ES-I3 (cell line): ENCODE measurements at regions not wholly inside any gene's neighbourhood (a gene's known extent, or its start where the extent isn't known, plus 50 kb on each side); places are given as distances from the start of the nearest gene placed in this dataset.

Source experiments
- H3K36me3 ChIP-seq: 2 replicates; pipeline ENCODE4 v1.6.1; 2013; ENCODE audit warnings: mild to moderate bottlenecking, low read length, control low read depth, moderate library complexity; ENCODE audit not compliant: insufficient read depth
- H3K4me1 ChIP-seq: 2 replicates; pipeline ENCODE4 v1.6.1; 2013; ENCODE audit warnings: mild to moderate bottlenecking, control low read depth, low read length; ENCODE audit not compliant: insufficient read depth
- H3K9ac ChIP-seq: 2 replicates; pipeline ENCODE4 v1.6.1; 2013; ENCODE audit warnings: low read depth, mild to moderate bottlenecking, low read length, moderate library complexity
- H3K9me3 ChIP-seq: 2 replicates; pipeline ENCODE4 v1.6.1; 2013; ENCODE audit warnings: mild to moderate bottlenecking, low read length, moderate library complexity; ENCODE audit not compliant: control insufficient read depth, insufficient read depth

DNA sequence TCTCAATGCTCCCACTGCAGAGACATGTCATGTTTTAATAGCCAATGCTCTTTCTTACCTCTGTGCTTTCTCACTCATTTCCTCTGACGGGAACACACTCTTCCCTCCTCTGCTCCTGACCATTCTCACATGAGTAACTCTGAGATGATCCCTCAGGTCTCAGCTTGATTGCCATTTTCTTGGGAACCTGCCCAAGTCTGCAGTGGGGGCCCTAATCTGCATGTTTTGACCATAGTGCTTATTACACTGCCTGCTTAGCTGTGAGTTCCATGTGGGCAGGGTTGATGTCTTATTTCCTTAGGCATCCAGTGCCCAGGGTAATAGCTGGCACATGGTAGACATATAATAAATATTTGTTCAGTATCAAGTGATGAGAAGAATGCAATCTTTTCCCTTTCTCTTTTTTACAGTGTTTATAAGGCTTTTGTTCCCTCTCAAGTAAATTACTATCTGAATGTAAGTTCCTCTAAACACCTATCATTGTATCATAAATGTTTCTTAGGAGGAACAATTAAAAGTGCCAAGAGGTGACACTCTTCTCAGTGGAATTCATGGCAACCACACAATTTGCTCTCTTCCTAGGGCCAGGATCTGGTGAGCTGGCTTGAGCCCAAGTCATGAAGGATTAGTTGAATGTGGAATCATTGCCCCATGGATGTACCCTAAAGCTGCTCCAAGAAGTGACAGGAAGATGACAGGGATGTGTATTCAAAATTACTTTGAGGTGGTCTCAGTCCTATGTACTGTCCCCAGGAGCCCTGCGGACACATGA, 485.4 kb upstream of the USP24 start:
- H3K36me3 ChIP-seq, result no peaks in the 10 kb centered on the region
- no peaks in the 10 kb centered on the region for H3K9me3 ChIP-seq
- no peak overlapping the region for H3K9ac ChIP-seq
- no peaks in the 10 kb centered on the region for H3K4me1 ChIP-seq

DNA sequence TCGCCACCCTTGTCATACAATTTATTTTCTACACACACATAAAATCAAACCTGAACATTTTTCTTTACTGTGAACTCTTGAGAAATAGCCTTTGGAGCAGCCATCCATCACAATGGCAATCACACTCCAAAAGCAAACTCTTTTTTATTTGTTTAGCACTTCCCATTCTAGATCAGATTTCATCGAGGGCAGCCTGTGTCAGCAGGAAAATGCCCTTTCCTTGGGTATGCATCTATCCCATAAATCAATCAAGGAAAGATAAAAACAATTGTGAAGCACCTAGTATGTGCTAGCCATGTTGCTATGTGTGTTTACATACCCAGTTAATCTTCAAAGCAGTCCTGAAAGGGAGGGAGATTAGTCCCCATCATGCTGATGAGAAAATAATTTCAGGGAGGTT, 484.1 kb upstream of the USP24 start:
- H3K4me1 ChIP-seq, result no peaks in the 10 kb centered on the region
- no peak overlapping the region for H3K9ac ChIP-seq
- no peaks in the 10 kb centered on the region for H3K9me3 ChIP-seq
- no peaks in the 10 kb centered on the region for H3K36me3 ChIP-seq

DNA sequence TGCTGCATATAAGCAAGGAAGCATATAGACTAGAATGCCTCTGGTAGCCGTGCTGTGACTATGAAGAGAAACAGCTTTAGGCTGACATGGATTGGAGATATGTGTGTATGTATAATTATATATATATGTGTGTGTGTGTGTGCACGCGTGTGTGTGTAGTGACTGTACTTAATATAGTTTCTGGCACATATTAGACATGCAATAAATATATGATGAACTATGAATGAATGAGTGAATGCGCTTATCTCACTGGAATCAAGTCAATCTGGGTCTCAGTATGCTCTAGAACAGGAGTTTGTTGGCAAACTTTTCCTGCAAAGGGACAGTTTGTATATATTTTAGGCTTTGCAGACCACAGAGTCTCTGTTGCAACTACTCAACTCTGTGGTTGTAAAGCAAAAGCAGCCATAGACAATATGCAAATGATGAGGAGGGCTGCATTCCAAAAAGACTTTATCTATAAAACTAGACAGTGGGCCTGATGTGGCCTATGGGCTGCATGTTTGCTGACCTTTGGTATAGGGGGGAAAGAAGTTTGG, 482.9 kb upstream of the USP24 start:
- Histone ChIP-seq H3K9me3 (no peaks in the 10 kb centered on the region), H3K4me1 (no peaks in the 10 kb centered on the region), H3K36me3 (no peaks in the 10 kb centered on the region), H3K9ac (no peak overlapping the region)

DNA sequence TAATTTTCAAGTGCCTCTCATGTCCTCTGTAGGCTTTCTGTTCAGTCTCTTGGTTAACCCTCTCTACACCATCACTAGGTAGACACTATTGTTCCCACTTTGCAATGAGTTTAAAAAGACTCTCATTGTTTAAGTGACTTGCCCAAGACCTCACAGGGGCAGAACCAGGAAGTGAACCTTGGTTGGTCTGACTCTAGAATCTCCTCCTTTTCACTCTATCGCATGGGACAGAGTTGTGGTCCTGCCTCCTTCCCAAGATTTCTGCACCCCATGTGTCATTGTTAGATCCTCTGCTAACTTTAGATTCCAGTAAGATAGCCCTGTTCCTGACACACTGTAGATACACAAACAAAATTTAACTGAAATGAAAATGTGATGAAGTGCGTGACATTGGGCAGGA, 481.7 kb upstream of the USP24 start:
- H3K9ac ChIP-seq, result no peak overlapping the region
- H3K36me3 ChIP-seq, result no peaks in the 10 kb centered on the region
- no peaks in the 10 kb centered on the region for H3K4me1 ChIP-seq
- H3K9me3 ChIP-seq, result no peaks in the 10 kb centered on the region

DNA sequence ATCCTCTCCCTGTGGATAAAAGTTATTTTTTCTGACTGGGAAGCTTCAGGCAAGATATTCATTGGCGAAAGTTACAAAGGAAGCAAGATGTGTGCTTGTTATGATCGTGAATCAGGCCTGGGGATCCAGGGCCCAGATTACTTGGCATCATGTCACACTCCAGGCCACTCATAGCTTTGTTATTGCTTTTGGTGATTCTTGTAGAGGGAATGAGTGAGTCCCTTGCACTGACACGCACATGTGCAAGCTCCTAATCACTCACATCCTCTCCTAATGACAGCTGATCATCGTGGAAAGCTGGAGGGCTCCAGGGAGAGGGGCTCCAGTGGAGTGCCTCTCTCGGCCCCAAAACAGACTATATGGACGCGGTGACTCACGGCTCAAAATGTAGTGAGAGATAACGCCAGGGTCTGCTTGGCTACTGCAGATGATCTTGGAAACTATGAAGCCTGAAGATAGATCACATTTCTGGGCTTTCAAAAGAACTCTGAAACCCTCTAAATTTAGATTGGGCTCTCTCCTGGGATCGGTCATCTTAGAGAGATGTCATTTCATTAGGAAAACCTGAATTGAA, 481.1 kb upstream of the USP24 start:
- no peaks in the 10 kb centered on the region for H3K36me3 ChIP-seq
- no peak overlapping the region for H3K9ac ChIP-seq
- H3K4me1 ChIP-seq, result no peaks in the 10 kb centered on the region
- H3K9me3 ChIP-seq, result no peaks in the 10 kb centered on the region

DNA sequence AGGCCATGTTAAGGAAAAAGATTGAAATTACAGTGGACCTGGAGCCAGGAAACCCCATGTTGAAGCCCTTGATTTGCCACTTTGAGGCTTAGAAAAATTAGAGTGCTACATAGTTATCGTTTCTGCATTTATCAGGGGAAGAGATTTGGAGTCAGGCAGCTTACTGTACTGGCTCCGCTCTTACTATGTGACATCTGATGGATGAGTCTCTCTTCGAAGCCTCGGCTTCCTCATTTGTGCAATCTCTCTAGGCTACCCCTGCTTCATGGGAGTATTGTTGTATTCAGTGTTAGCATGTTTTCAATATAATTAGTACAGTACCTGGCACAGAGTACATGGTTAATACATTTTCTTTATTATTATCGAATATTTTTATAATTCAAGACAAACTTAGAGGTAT, 480.4 kb upstream of the USP24 start:
- H3K36me3 ChIP-seq, result no peaks in the 10 kb centered on the region
- H3K4me1 ChIP-seq, result no peaks in the 10 kb centered on the region
- H3K9ac ChIP-seq, result no peak overlapping the region
- H3K9me3 ChIP-seq, result no peaks in the 10 kb centered on the region

DNA sequence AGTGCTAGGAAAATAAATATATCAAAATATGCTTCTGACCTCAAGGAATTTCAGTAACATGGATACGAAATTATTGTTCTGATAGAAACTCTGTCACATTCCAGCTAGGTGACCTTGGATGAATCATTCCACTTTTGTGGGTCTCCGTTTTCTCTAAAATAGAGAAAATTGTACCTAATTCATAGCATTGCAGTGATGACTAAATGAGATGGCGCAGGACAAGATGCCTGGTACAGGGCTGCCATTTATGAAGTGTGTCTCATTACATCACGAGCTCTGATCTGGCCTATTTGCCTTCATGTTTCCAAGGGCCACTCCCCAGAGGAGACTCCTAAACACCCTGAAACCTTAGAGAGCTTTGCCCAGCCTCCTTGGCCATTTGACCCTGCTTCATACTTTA, 480.0 kb upstream of the USP24 start:
- H3K9ac ChIP-seq, result no peak overlapping the region
- no peaks in the 10 kb centered on the region for H3K4me1 ChIP-seq
- no peaks in the 10 kb centered on the region for H3K36me3 ChIP-seq
- no peaks in the 10 kb centered on the region for H3K9me3 ChIP-seq

DNA sequence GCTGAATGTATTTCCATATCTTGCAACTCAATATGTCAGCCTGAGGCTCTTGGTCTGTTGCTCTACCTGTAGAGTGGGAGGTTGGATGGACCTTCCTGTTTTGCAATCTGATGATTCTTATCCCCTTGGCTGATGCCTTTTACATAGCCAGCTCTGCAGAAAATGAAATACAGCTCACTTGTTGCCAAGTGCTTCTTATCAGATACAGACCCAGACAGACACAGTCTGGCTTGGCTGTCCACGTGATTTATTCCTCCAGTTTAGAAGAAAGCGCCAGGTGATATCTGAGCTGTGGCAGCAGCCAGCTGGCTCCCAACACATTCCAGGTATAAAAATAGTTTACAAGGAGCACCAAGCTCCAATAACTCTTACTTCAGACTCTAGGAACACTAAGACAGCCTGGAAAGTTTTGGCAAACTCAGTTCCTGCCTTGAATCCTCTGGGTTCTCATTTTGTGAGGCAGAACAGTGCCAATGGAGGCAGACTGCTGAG, 479.2 kb upstream of the USP24 start:
- H3K9me3 ChIP-seq, result no peaks in the 10 kb centered on the region

DNA sequence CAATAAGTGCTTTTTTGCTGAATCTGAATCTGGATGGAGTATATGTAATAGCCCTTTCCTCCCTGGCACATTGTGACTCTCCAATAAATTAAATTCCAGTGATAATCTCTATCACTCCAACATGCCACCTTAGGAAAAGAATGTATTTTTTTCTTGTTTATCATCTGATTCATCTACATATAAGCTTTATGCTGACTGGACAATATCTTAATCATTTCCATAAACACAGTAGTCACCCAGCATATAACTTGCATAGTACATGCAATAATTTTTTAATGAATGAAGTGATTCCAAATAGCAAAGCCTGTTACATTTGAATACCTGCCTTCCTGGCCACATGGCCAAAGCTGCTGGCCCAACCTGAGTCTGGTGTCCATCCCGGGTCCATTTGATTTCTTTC, 477.6 kb upstream of the USP24 start:
- Histone ChIP-seq H3K4me1 (no peaks in the 10 kb centered on the region), H3K36me3 (no peaks in the 10 kb centered on the region), H3K9me3 (no peaks in the 10 kb centered on the region), H3K9ac (no peak overlapping the region)

More for the DNA sequence above, 479.2 kb upstream of the USP24 start:
- H3K36me3 ChIP-seq, result no peaks in the 10 kb centered on the region
- H3K9ac ChIP-seq, result no peak overlapping the region
- no peaks in the 10 kb centered on the region for H3K4me1 ChIP-seq

DNA sequence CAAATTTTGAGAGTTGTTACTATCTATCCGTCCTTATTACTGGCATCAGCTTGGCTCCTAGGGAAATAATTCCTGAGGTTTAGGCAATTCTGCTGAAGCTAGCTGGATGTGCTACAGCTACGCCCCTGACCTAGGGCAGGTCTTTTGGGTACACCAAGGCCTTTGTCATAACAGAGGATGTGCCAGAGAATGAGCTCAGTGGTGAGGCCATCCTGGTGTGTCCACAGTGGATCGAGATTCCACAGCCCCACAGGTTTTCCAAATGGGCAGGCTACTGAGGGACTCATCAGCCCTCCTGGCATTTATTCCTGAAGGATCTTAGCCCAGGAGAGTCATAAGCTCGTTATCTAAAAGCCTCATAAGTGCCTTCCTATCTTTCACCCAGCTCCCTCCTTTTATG, 475.2 kb upstream of the USP24 start:
- no peaks in the 10 kb centered on the region for H3K4me1 ChIP-seq
- H3K9ac ChIP-seq, result no peak overlapping the region
- H3K9me3 ChIP-seq, result no peaks in the 10 kb centered on the region
- H3K36me3 ChIP-seq, result no peaks in the 10 kb centered on the region

DNA sequence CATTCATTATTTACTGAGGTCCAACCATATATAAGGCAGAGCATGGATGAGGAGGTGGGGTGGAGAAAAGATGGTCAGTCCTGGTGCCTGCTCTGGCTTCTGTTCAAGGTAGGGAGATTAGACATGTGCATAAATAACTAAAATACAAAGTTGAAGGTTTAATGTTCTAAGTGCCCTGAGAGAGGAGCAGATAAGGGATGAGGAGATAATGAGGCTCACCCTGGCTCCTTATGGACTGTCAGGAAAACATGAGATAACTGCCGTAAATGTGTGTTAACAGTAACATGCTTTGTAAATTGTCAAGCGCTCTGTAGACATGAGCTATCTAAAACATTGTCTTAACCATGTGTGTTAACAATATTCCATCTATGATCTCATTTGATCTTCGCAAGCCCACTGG, 474.6 kb upstream of the USP24 start:
- no peaks in the 10 kb centered on the region for H3K36me3 ChIP-seq
- H3K4me1 ChIP-seq, result no peaks in the 10 kb centered on the region
- H3K9me3 ChIP-seq, result no peaks in the 10 kb centered on the region
- H3K9ac ChIP-seq, result no peak overlapping the region

DNA sequence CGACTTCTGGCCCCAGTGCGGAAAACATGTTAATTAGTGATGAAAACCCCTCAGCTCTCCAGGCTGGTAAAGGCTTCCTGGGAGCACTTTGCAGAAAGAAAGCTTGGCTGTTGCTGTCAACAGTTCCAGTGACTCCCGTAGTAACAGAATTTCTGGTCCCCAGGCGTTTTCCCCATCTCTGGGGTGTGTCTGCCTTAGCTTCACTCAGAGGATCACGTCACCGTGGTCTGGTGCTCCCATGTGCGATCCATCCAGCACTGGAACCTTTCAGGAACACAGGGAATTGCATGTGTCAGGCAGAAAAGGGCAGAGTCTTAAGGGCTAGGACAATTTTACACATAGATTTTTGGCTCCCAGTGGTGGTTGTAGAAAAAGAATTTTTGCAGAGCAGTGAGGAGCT, 470.4 kb upstream of the USP24 start:
- Histone ChIP-seq H3K9me3 (no peaks in the 10 kb centered on the region), H3K9ac (no peak overlapping the region), H3K36me3 (no peaks in the 10 kb centered on the region), H3K4me1 (no peaks in the 10 kb centered on the region)

DNA sequence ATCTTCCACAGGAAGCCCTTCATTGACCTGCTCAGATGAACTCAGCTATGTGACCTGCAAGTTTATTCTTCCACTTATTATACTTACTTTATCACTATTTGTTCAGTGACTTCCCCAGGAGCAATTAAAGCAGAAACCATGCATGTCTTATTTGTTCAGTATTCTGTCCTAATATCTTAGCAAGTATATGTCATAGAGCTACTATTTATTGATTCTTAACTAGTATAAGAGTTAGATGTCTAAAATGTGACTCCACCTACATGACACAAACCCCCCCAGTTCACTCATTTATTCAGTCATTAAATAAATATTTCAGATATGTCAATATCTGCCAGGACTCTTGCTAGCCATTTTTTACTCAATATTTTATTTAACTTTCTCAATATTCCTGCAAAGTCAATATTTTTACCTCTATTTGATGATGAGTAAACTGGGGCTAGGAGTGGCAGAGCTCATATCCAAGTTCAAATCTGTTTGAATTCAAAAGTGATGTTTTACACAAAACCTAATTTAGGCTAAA, 469.0 kb upstream of the USP24 start:
- Histone ChIP-seq H3K9ac (no peak overlapping the region), H3K36me3 (no peaks in the 10 kb centered on the region), H3K4me1 (no peaks in the 10 kb centered on the region), H3K9me3 (no peaks in the 10 kb centered on the region)

DNA sequence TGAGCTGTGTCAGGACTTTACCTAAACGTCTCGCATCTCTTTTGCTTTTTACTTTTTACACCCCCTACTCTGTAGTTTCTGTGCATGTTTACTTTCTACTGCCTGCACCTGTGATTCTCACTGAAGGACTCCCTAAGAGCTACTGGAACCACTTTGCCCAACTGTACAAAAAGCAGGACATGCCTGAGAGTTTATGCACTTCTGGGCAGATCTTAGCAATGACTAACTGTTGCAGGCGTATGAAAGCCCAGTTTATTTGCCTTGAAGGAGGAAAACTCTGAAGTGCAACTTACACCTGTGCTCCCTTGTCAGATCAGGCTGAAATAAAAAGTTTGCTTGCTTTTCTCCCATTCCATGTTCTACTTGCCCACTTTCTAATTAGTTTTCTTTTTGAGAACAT, 467.0 kb upstream of the USP24 start:
- H3K4me1 ChIP-seq, result no peaks in the 10 kb centered on the region
- H3K36me3 ChIP-seq, result no peaks in the 10 kb centered on the region

DNA sequence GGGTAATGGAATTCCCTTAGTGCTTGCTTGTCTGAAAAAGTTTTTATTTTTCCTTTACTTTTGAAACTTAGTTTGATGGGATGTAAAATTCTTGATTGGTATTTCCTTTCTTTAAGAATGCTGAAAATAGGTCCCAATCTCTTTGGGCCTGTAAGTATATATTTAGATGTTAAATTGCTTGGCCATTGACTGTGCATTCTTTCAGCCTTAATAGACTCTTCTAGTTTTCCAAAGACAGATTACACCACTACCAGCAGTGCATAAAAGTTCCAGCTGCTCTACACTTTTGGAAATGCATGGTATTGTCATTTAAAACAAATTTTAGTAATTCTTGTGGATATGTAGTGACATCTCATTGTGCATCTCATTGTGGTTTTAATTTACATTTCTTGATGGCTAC, 464.8 kb upstream of the USP24 start:
- no peaks in the 10 kb centered on the region for H3K9me3 ChIP-seq
- H3K4me1 ChIP-seq, result no peaks in the 10 kb centered on the region
- H3K9ac ChIP-seq, result no peak overlapping the region
- H3K36me3 ChIP-seq, result no peaks in the 10 kb centered on the region

More for the DNA sequence above, 467.0 kb upstream of the USP24 start:
- no peak overlapping the region for H3K9ac ChIP-seq
- H3K9me3 ChIP-seq, result no peaks in the 10 kb centered on the region
